Pancreas (tissue), 10 donors: ENCODE measurements at regions not wholly inside any gene's neighbourhood (a gene's known extent, or its start where the extent isn't known, plus 50 kb on each side); places are given as distances from the start of the nearest gene placed in this dataset.

ENCODE experiments used
- ATAC-seq, 4 donors: fragments of 200-7000 bp; cut with Tn5 transposase; one replicate each; pipeline versions ENCODE4 v1.8.0 to v1.9.1; 2020; ENCODE audit warnings: mild to moderate bottlenecking in 4 of 4, moderate library complexity in 4 of 4
- DNase-seq, 6 donors: peaks; one replicate each; pipeline ENCODE4 v3.0.0-alpha.2; 2020
- FAIRE-seq: peaks from 2 replicates; lab custom pipeline; 2012; peaks lifted over from hg19 to GRCh38; lab: Jason Lieb, UNC
- H3K27ac ChIP-seq, 4 donors: fragments of 200-600 bp; sonication (generic); 1 replicate in 3 of 4; 2 replicates in 1 of 4; pipeline versions ENCODE4 v1.5.0 to v1.8.0; 2020
- H3K27me3 ChIP-seq, 4 donors: fragments of 200-600 bp; one replicate each; pipeline ENCODE4 v1.8.0; 2021
- H3K36me3 ChIP-seq, 3 donors: fragments of 200-600 bp; sonication (generic) in 1 of 3; one replicate each; pipeline versions ENCODE4 v1.5.0 to v1.8.0; 2020 to 2021
- H3K4me1 ChIP-seq, 3 donors: fragments of 200-600 bp; one replicate each; pipeline ENCODE4 v1.8.0; 2021
- H3K4me3 ChIP-seq, 4 donors: fragments of 200-600 bp; sonication (generic) in 2 of 4; one replicate each; pipeline versions ENCODE4 v1.5.0 to v1.8.0; 2020 to 2021
- H3K9me3 ChIP-seq, 4 donors: fragments of 200-600 bp; one replicate each; pipeline ENCODE4 v1.8.0; 2021
- CTCF ChIP-seq, 4 donors: fragments of 200-600 bp; sonication (generic) in 3 of 4; IDR thresholded peaks; one replicate each; pipeline versions ENCODE4 v1.5.0 to v1.8.0; 2021; ENCODE audit warnings: antibody characterized with exemption in 4 of 4
- WGBS, 2 donors: extraction: QIAGEN DNeasy Blood & Tissue Kit; methylation state at CpG; one replicate each; pipeline ENCODE4 v1.1.7; 2013; 5-methylcytosine and 5-hydroxymethylcytosine counted together
- intact Hi-C, 3 donors: fragments of 100-400 bp; cut with DNase I; formaldehyde crosslinking; loops; one replicate each; pipeline versions ENCODE4 v1.11.1 to v1.14.2; 2022
- donor health status: healthy with polysubstance abuse.
- donor health status: DM: no; HTN: no; CAD: no; lungs with moderate emphysema.
- donor health status: DM: no; HTN: no; CAD: no.
- donor health status: control.
- donor health status: control.
- donor health status: Bipolar disorder and iron deficiency.
- donor health status: DM: yes; HTN: yes; CAD: no.
- donor health status: DM: no; HTN: no; CAD: no.
- donor health status: DM: no; HTN: no; CAD: no.
- donor health status: DM: yes; HTN: yes; CAD: no.

- no peak overlapping the region for H3K27ac ChIP-seq
- H3K27me3 ChIP-seq = no peaks in the 10 kb centered on the region
- intact Hi-C loops = no loop called here
- no peak for DNase-seq
- no peaks in the 10 kb centered on the region for H3K9me3 ChIP-seq
- no peak overlapping the region for H3K4me3 ChIP-seq
- FAIRE-seq = no peak
- H3K4me1 ChIP-seq = peaks cover 0 to 11% (median 11%) of the 10 kb centered on the region in 3 donors
- WGBS, 2 donors = 94 to 96% methylated on average over 3 of the region's 3 CpGs
- no peaks in the 10 kb centered on the region for H3K36me3 ChIP-seq
- no peak for ATAC-seq
- no peak for TF ChIP-seq CTCF (IDR thresholded peaks at IDR 0.05)
Measured at GRCh38 chr1:59176471-59176870, 120.4 kb upstream of the FGGY start.

- no peak for DNase-seq
- Histone ChIP-seq H3K9me3 (no peaks in the 10 kb centered on the region), H3K36me3 (no peaks in the 10 kb centered on the region), H3K4me3 (no peak overlapping the region), H3K27me3 (no peaks in the 10 kb centered on the region), H3K4me1 (peaks cover 0 to under 1% (median 0%) of the 10 kb centered on the region in 3 donors), H3K27ac (no peak overlapping the region)
- TF ChIP-seq CTCF (IDR thresholded peaks at IDR 0.05) = no peak
- intact Hi-C loops = no loop called here
- no peak for ATAC-seq
- FAIRE-seq = no peak
- 93 to 97% methylated on average over 2 of the region's 2 CpGs for WGBS, 2 donors
Measured at GRCh38 chr1:59177756-59178155, 119.1 kb upstream of the FGGY start.

DNA sequence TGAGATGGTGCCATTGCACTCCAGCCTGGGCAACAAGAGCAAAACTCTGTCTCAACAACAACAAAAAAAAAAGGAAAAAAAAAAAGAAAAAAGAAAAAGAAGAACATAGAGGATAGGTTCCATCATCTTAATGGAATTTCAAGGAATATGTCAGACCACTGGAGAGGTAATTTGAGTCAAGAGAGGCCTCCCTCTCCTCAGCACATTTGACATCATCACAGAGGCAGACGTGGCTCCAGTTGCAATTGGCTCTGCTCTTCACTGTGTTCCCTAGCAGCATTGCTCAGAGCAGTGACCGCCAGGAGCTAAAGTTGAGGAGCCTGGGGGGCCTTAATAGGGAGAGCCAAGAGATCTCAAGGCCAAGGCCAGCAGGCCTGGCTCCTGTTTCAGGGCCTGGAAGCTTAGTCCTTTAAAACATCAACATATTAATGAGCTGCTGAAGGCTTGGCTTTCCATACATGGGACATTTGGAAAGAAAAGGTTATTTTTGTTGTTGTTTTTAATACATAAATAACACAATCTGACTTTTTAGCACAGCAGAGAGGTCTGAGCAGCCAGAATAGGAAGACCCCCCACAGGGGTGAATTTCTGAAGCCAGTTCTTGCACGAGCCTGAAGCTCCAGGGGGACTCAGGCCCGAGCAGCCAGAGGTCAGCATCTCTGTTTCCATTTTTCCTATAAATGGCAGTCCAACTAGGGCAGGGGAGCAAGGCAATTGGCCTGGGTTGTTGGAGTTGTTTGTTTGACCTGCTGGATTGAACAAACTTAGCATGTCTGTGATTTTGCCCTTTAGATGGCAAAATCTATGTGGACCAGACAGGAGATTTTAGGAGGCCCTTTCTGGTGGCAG, 118.3 kb upstream of the FGGY start:
- no peaks in the 10 kb centered on the region for H3K36me3 ChIP-seq
- H3K9me3 ChIP-seq = no peaks in the 10 kb centered on the region
- ATAC-seq (peak in 2 of 4 donors; percentile 64 to 73), DNase-seq (no peak), FAIRE-seq (no peak)
- intact Hi-C loops = no loop called here
- no peaks in the 10 kb centered on the region for H3K27me3 ChIP-seq
- TF ChIP-seq CTCF (IDR thresholded peaks at IDR 0.05) = no peak
- no peak overlapping the region for H3K27ac ChIP-seq
- H3K4me3 ChIP-seq = no peak overlapping the region
- no peaks in the 10 kb centered on the region for H3K4me1 ChIP-seq
- 87 to 92% methylated on average over 4 of the region's 4 CpGs for WGBS, 2 donors

DNA sequence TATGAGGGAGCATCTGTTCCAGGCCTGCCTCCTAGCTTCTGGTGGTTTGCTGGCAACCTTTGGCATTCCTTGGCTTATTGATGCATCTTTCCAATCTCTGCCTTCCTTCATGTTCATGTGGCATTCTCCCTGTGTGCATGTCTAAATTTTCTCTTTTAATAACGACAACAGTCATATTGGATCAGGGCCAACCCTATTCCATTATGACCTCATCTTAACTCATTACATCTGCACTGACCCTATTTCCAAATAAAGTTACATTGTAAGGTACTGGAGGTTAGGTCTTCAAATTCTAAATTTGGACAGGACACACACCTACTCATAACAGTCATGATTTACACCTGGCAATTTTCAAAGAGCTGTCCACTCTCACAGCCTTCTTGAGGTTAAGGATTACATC, 117.2 kb upstream of the FGGY start:
- intact Hi-C loops = no loop called here
- Histone ChIP-seq H3K27me3 (no peaks in the 10 kb centered on the region), H3K36me3 (no peaks in the 10 kb centered on the region), H3K27ac (no peak overlapping the region), H3K4me3 (no peak overlapping the region), H3K9me3 (no peaks in the 10 kb centered on the region), H3K4me1 (no peaks in the 10 kb centered on the region)
- TF ChIP-seq CTCF (IDR thresholded peaks at IDR 0.05) = no peak
- no peak for ATAC-seq
- DNase-seq = no peak
- 34 to 35% methylated on average over 1 of the region's 1 CpG for WGBS, 2 donors
- no peak for FAIRE-seq

DNA sequence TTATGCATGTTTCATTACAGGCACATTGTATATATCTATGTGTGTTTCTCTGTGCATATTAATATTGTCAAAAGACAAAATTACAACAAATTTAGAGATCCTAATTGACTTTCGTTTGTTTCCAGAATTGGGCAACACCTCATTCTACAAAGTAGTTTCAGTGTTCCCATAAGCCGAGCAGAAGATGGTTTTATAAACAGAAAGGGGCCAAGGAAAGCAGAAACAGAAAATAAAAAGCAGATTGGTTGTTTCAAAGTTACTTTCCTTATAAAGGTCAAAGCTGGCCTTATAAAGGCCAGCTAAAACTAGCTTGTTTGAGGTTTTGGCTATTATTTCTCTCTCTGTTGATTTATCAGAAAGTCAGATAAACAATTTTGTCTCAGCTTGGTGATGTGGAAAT, 116.2 kb upstream of the FGGY start:
- Histone ChIP-seq H3K36me3 (no peaks in the 10 kb centered on the region), H3K27me3 (no peaks in the 10 kb centered on the region), H3K27ac (no peak overlapping the region), H3K9me3 (no peaks in the 10 kb centered on the region), H3K4me3 (no peak overlapping the region), H3K4me1 (no peaks in the 10 kb centered on the region)
- FAIRE-seq (no peak), DNase-seq (no peak), ATAC-seq (no peak)
- WGBS, 2 donors = 74 to 84% methylated on average over 2 of the region's 2 CpGs
- TF ChIP-seq CTCF (IDR thresholded peaks at IDR 0.05) = no peak
- intact Hi-C loops = no loop called here
